ENCODE measurements at regions not wholly inside any gene's neighbourhood (a gene's known extent, or its start where the extent isn't known, plus 50 kb on each side); places are given as distances from the start of the nearest gene placed in this dataset.

- H3K4me3 Mint-ChIP-seq: no peak overlapping the region
- no peak overlapping the region for H3K27ac Mint-ChIP-seq
- Histone ChIP-seq H3K23ac (ENCODE audit: insufficient read length, low read depth, low read length) (no peak overlapping the region), H3K56ac (ENCODE audit: insufficient read length, low read depth, low read length) (no peak overlapping the region), H3K79me1 (ENCODE audit: insufficient read depth, low read depth, low read length, poor library complexity, severe bottlenecking) (no peaks in the 10 kb centered on the region), H3K27me3 (ENCODE audit: insufficient read depth, low read length) (no peaks in the 10 kb centered on the region), H3K23me2 (ENCODE audit: insufficient read length, low read depth, low read length, poor library complexity, severe bottlenecking) (no peaks in the 10 kb centered on the region), H4K8ac (replicated peaks; ENCODE audit: insufficient read length, low read depth, low read length) (no peak overlapping the region), H3K4me1 (ENCODE audit: insufficient read depth, low read length) (no peaks in the 10 kb centered on the region; the same call in 1 of the 2 replicates), H2BK12ac (ENCODE audit: insufficient read length, low read depth, low read length) (no peak overlapping the region), H2BK20ac (ENCODE audit: low read depth, low read length, poor library complexity, severe bottlenecking) (no peak overlapping the region), H2BK15ac (ENCODE audit: low read depth, low read length) (no peak overlapping the region), H4K20me1 (ENCODE audit: control insufficient read depth, insufficient read depth, insufficient read length) (no peaks in the 10 kb centered on the region), H3K14ac (ENCODE audit: insufficient read depth, low read length) (no peak overlapping the region), H3K27ac (ENCODE audit: insufficient read length, low read depth, low read length) (no peak overlapping the region), H3K9ac (ENCODE audit: extremely low read depth, insufficient read length, low read length) (no peak overlapping the region), H3K4ac (ENCODE audit: low read depth, low read length) (no peak overlapping the region), H2AK5ac (ENCODE audit: insufficient read length, low read length) (no peak overlapping the region), H2BK120ac (ENCODE audit: low read depth, low read length, poor library complexity, severe bottlenecking) (no peak overlapping the region), H4K5ac (ENCODE audit: insufficient read length, low read depth, low read length) (no peak overlapping the region), H2BK5ac (ENCODE audit: insufficient read length, low read length) (no peak overlapping the region), H3K9me3 (ENCODE audit: control insufficient read depth, low read depth, low read length) (no peaks in the 10 kb centered on the region), H2AFZ (ENCODE audit: low read length) (no peak overlapping the region), H3K18ac (ENCODE audit: insufficient read length, low read depth, low read length) (no peak overlapping the region), H4K91ac (ENCODE audit: insufficient read length, low read depth, low read length) (no peak overlapping the region), H3T11ph (ENCODE audit: low read length) (no peak overlapping the region), H3K79me2 (ENCODE audit: insufficient read depth, low read length) (no peaks in the 10 kb centered on the region), H3K4me2 (ENCODE audit: insufficient read depth, insufficient read length, low read length) (no peak overlapping the region)
- no peaks in the 10 kb centered on the region for H3K36me3 Mint-ChIP-seq (ENCODE audit: insufficient read depth in 1 of 3, low read depth in 3 of 3)
- no peak for DNase-seq
- H3K27me3 Mint-ChIP-seq (ENCODE audit: low read depth): no peaks in the 10 kb centered on the region
- no peaks in the 10 kb centered on the region for H3K9me3 Mint-ChIP-seq
- no CpG with 5 or more reads among the region's 2 CpGs for WGBS (ENCODE audit: extremely low coverage, insufficient read length, low lambda C conversion rate)
- no peak for TF ChIP-seq CTCF (conservative IDR thresholded peaks at IDR 0.05)
- no peaks in the 10 kb centered on the region for H3K4me1 Mint-ChIP-seq
Observed at GRCh38 chr11:96960476-96960875, 570.7 kb downstream of the JRKL start.
